Keratinocyte (primary cell): ENCODE measurements at regions not wholly inside any gene's neighbourhood (a gene's known extent, or its start where the extent isn't known, plus 50 kb on each side); places are given as distances from the start of the nearest gene placed in this dataset.

Experiments used
- EZH2 ChIP-seq: IDR thresholded peaks from one replicate; pipeline ENCODE4 v1.6.1; 2012; ENCODE audit warnings: inconsistent platforms, mild to moderate bottlenecking, low read length, moderate library complexity
- TF ChIP-seq, protein P1 (sequence below), 3 experiments: IDR thresholded peaks in 1 of 3; conservative IDR thresholded peaks in 1 of 3; optimal IDR thresholded peaks in 1 of 3; 2 replicates in 2 of 3; 3 replicates in 1 of 3; pipeline versions ENCODE3 to v1.5.1; 2011; ENCODE audit warnings: low read length in 3 of 3, mild to moderate bottlenecking in 3 of 3, moderate library complexity in 2 of 3, control low read depth in 1 of 3, inconsistent platforms in 1 of 3; ENCODE audit not compliant: insufficient read depth in 2 of 3; ENCODE audit errors: extremely low read depth in 1 of 3

DNA sequence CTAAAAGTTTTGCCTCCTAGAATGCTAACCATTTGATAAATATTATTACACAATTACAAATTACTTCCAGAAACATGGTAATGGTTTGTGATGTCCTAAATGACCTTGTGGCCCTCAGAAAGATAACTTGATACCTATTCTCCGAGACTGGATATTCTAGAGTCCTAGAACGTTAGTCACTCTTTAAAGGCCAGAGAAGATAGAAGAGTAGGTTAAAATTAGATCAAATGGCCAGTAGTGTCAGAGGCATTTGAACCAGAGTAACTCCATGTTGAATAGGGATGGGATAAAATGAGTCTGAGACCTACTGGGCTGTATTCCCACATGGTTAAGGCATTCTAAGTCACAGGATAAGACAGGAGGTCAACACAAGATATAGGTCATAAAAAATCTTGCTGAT lies 96.6 kb upstream of the ADAMTS20 start:
- TF ChIP-seq, protein P1, sequence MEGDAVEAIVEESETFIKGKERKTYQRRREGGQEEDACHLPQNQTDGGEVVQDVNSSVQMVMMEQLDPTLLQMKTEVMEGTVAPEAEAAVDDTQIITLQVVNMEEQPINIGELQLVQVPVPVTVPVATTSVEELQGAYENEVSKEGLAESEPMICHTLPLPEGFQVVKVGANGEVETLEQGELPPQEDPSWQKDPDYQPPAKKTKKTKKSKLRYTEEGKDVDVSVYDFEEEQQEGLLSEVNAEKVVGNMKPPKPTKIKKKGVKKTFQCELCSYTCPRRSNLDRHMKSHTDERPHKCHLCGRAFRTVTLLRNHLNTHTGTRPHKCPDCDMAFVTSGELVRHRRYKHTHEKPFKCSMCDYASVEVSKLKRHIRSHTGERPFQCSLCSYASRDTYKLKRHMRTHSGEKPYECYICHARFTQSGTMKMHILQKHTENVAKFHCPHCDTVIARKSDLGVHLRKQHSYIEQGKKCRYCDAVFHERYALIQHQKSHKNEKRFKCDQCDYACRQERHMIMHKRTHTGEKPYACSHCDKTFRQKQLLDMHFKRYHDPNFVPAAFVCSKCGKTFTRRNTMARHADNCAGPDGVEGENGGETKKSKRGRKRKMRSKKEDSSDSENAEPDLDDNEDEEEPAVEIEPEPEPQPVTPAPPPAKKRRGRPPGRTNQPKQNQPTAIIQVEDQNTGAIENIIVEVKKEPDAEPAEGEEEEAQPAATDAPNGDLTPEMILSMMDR (optimal IDR thresholded peaks at IDR 0.05 in 1 of 3, IDR thresholded peaks at IDR 0.05 in 1 of 3, conservative IDR thresholded peaks at IDR 0.05 in 1 of 3; ENCODE audit: extremely low read depth in 1 of 3, insufficient read depth in 2 of 3, low read length in 3 of 3): no peak
- no peak for TF ChIP-seq EZH2
